ENCODE measurements at regions not wholly inside any gene's neighbourhood (a gene's known extent, or its start where the extent isn't known, plus 50 kb on each side); places are given as distances from the start of the nearest gene placed in this dataset.
A peak's percentile ranks its signal among the peaks of the same experiment; 100 is the strongest.

DNA sequence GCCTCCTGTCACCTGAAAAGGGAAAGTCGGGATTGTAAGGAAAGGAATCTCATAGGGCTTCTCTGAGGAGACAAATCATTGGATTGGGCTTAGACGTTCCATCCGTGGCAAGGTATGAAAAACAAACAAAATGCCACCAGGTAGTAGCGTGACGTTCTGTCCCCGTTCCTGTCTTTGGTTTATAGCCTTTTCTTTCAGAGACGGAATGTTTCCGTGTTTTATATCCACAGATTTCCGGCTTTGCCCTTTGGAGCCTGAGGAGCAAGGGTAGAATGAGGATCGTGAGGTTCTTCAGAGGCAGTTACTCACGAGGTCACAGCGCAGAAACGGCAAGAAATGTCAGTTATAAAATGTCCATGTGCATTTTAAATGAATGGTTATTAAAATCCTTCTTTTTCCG lies 118.3 kb downstream of the TMEM18 start:
- H3K36me3 ChIP-seq: no peaks in the 10 kb centered on the region
- no peak overlapping the region for H3K27ac ChIP-seq
- no peak for DNase-seq (ENCODE audit: low spot score in 2 of 2)
- TF ChIP-seq POLR2AphosphoS5 (IDR thresholded peaks at IDR 0.05) (no peak), POLR2A (IDR thresholded peaks at IDR 0.05) (no peak), CTCF (IDR thresholded peaks at IDR 0.05) (no peak)
- intact Hi-C loops (cut with DNase I; ENCODE audit: low total_unique reads): loop anchor here (10.0 kb wide), 1 partner anchor 174 kb away; no protein-coding TSS in a partner anchor
- no peak overlapping the region for H3K4me3 ChIP-seq
- H3K4me1 ChIP-seq: no peaks in the 10 kb centered on the region
- H3K9me3 ChIP-seq: no peaks in the 10 kb centered on the region
- H3K27me3 ChIP-seq: peaks cover 0 to 4% of the 10 kb centered on the region in 2 donors

GRCh38 chr2:558302-558642 lies 118.9 kb downstream of the TMEM18 start:
- H3K27ac ChIP-seq: no peak overlapping the region
- TF ChIP-seq CTCF (IDR thresholded peaks at IDR 0.05): no peak
- intact Hi-C loops (cut with DNase I; ENCODE audit: low total_unique reads): loop anchor here (10.0 kb wide), 1 partner anchor 173 kb away; no protein-coding TSS in a partner anchor
- peak overlapping the region in 1 of 3 donors; percentile 3 for H3K4me3 ChIP-seq
- peaks cover 0 to 4% of the 10 kb centered on the region in 2 donors for H3K27me3 ChIP-seq
- no peaks in the 10 kb centered on the region for H3K9me3 ChIP-seq
- no peaks in the 10 kb centered on the region for H3K4me1 ChIP-seq
- H3K36me3 ChIP-seq: no peaks in the 10 kb centered on the region
- DNase-seq (ENCODE audit: low spot score in 2 of 2): no peak

DNA sequence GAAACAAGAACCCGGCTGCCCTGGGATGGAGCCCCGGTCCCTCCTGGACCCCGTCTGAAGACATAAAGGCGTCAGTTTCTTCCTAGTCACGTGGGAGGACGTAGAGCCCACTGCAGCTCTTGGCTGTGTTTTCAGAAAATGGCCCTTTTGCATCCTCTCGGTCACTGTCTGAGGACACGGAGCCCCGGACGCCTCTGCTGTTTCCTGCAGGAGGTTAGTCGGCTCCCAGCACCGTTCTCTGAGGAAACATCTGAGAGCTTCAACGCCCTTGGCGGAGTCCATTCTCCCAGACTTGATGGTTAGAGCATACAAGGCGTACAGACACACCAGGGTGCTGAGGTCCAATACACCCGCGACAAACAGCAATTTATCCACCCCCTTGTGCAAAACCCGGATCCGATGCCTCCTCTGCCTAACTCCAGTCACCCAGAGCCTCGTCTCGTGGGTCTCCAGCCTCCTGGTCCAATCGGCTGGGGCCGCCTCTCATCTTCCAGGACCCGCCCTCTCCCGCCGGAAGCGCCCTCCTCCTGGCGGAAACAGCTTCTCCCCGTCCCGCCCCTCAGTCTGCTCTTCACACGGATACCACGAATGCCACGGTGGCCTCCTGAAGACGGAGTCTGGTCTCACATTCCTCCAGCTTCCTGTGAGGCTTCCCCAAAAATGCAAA lies 119.4 kb downstream of the TMEM18 start:
- Histone ChIP-seq H3K27me3 (peaks cover 0 to 4% of the 10 kb centered on the region in 2 donors), H3K4me1 (no peaks in the 10 kb centered on the region), H3K4me3 (peak overlapping the region in 1 of 3 donors; percentile 3), H3K36me3 (no peaks in the 10 kb centered on the region), H3K27ac (no peak overlapping the region), H3K9me3 (no peaks in the 10 kb centered on the region)
- intact Hi-C loops (cut with DNase I; ENCODE audit: low total_unique reads): loop anchor here (10.0 kb wide), 1 partner anchor 173 kb away; no protein-coding TSS in a partner anchor
- DNase-seq (ENCODE audit: low spot score in 2 of 2): no peak
- no peak for TF ChIP-seq POLR2AphosphoS5 (IDR thresholded peaks at IDR 0.05)

- Histone ChIP-seq H3K4me3 (peak overlapping the region in 2 of 3 donors; percentile 1 to 28), H3K36me3 (no peaks in the 10 kb centered on the region), H3K9me3 (no peaks in the 10 kb centered on the region), H3K27ac (peak overlapping the region; percentile 27 to 32), H3K27me3 (peaks cover 0 to 7% of the 10 kb centered on the region in 2 donors), H3K4me1 (no peaks in the 10 kb centered on the region)
- DNase-seq (ENCODE audit: low spot score in 2 of 2): peak in 1 of 2 donors; percentile 41
- TF ChIP-seq CTCF (IDR thresholded peaks at IDR 0.05): no peak
- no peak for TF ChIP-seq POLR2A (IDR thresholded peaks at IDR 0.05)
- TF ChIP-seq POLR2AphosphoS5 (IDR thresholded peaks at IDR 0.05): no peak
- intact Hi-C loops (cut with DNase I; ENCODE audit: low total_unique reads): loop anchor here (10.0 kb wide), 1 partner anchor 172 kb away; no protein-coding TSS in a partner anchor
These were observed 120.7 kb downstream of the TMEM18 start for GRCh38 chr2:556485-556884.

DNA sequence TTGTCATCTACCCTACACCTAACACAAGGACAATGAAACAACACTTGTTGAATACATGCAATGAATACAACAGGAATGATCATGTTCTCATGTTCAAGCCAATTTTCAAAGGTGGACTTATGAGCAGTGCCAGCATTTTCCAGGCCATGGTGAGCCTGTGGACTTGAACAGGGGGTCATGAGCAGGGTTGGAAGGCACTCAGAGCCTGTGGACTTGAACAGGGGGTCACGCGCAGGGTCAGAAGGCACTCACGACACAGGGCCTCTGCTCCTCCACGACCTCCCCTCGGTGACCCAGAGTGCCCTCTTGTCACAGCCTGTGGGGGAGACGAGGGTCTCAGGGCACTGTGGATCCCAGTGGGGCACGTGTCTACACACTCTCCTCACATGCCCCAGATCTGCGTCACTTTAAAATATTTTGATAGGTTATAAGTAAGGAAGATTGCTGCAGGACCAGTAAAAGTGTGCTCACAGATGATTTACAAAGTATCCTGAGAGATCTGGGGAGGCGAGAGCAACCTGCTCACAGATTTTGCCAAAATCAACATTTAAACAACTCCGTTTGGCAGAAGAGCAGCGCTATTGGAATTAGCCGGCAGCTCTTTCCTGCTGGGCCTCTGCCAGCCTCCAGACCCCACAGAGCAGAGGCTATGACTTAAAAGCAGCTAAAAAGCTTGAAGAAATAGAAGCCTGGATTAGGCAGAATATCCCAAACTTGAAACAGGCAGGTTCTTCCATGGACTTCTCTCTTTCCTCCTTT lies 121.9 kb downstream of the TMEM18 start:
- intact Hi-C loops (cut with DNase I; ENCODE audit: low total_unique reads): loop anchor here (10.0 kb wide), 1 partner anchor 171 kb away; no protein-coding TSS in a partner anchor
- Histone ChIP-seq H3K27ac (peak overlapping the region; percentile 61 to 75), H3K36me3 (no peaks in the 10 kb centered on the region), H3K27me3 (peaks cover 0 to 4% of the 10 kb centered on the region in 2 donors), H3K4me1 (no peaks in the 10 kb centered on the region), H3K9me3 (no peaks in the 10 kb centered on the region), H3K4me3 (peak overlapping the region in 1 of 3 donors; percentile 21)
- TF ChIP-seq POLR2AphosphoS5 (IDR thresholded peaks at IDR 0.05) (no peak), POLR2A (IDR thresholded peaks at IDR 0.05) (no peak), CTCF (IDR thresholded peaks at IDR 0.05) (no peak)
- peak in 1 of 2 donors; percentile 53 for DNase-seq (ENCODE audit: low spot score in 2 of 2)
